NCI-H510A (cell line): ENCODE measurements at regions not wholly inside any gene's neighbourhood (a gene's known extent, or its start where the extent isn't known, plus 50 kb on each side); places are given as distances from the start of the nearest gene placed in this dataset.
"Not testable (repeated sequence)": the region's sequence is repeated elsewhere in the genome, so short reads cannot be mapped to it uniquely, and the experiment has no call there.

ENCODE experiments used
- DNase-seq: peaks from one replicate; lab custom pipeline; 2025; lab: John Stamatoyannopoulos, UW

- no peak for DNase-seq
These were observed 1025.6 kb upstream of the GYPC start for GRCh38 chr2:125630377-125630776.

DNA sequence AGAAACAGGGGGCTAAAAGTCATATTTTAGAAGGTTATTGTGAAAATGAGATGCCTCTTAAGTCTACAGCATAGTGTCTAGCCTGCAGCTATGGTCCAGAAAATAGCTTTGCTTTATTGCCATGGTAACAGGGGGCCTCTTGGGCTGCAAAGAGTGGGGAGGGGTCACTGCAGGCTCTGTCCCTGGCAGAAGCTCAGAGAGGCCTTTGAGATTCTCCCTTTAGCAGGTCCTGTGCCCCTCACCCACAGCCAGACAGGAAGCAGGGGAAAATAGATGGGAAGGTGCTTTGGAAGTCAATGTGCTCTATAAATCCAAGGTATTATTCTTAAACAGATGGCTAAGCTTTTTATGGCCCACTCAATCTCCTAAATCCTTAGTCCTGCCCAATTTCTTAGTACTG is 1021.3 kb upstream of the GYPC start:
- DNase-seq, result no peak

- no peak for DNase-seq
These were observed 1017.6 kb upstream of the GYPC start for GRCh38 chr2:125638345-125638744.

DNA sequence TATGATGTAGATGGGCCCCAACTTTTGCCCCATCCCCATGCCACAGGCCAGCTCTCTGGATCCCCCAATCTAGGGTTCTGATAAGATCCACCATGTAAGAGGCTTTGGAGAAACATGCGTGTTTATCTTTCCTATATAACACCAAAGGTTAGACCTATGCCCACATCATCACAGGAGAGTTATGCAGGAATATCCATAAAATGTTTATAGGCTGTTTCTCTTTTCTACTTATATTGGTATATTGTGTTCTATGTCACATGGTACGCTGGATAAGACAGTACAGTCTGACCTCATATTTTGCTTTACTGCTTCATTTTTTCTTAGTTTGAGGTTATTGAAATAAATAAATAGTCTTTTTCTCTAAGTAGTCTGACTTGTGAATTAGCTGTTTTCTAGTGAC is 1013.9 kb upstream of the GYPC start:
- no peak for DNase-seq

- no peak for DNase-seq
These were observed 1012.8 kb upstream of the GYPC start for GRCh38 chr2:125643128-125643527.

GRCh38 chr2:125643585-125643984 is 1012.4 kb upstream of the GYPC start:
- DNase-seq, result no peak

DNA sequence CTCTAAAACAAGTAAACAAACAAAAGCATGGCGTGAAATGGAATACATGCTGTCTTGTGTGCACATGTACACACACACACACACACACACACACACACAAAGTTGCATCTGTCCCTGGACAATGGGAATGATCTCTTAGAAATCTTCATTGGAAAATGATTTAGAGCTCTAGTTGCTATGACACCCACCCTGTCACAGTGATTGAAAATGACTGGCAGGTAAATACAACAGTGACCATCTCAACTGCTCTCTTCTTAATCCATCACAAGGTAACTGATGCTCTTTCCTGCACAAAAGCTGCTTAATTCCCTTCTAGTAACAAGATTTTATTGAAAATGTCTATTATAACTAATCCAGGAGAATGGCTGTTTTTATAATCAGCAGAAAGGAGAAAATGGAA is 1011.7 kb upstream of the GYPC start:
- no peak for DNase-seq

DNA sequence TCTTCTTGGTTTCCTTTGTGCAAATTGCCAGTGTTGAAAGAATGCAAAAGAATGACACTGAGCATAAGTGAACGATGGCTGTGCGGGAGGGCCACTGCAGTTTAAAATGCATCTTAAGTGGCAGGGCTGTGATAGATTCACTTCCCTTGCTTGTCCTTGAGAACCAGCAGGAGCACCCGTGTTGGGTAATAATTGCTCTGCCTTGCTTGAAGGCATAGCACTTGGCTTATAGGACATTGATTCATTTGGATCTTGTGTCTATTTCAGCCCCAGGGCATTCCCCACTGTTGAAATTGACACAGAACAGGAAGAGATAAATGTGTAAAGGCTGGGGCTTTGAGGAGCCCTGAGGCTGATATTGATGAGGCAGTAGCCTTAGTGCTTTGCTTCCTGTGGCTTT is 1003.7 kb upstream of the GYPC start:
- DNase-seq, result no peak

DNA sequence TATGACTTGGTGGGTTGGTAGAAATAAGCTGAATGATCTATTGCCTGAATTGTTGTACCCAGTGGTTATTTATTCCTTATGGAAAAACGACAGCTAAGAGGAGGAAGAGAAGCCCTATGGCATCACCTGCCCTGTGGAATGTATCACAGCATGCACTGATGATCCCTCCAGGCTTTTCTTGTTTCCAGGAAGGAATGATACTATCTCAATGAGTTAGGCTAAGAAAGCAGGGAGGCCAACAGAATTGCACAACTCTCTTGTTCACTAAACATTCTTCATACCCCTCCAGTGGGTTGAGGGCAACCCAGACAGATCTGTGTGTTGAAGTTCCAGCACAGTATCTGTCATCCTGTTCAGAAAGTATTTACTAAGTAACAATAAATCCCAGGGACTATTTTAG is 1001.7 kb upstream of the GYPC start:
- DNase-seq, result no peak

- no peak for DNase-seq
These were observed 999.8 kb upstream of the GYPC start for GRCh38 chr2:125656190-125656589.

- DNase-seq, result no peak
These were observed 997.4 kb upstream of the GYPC start for GRCh38 chr2:125658583-125658982.

DNA sequence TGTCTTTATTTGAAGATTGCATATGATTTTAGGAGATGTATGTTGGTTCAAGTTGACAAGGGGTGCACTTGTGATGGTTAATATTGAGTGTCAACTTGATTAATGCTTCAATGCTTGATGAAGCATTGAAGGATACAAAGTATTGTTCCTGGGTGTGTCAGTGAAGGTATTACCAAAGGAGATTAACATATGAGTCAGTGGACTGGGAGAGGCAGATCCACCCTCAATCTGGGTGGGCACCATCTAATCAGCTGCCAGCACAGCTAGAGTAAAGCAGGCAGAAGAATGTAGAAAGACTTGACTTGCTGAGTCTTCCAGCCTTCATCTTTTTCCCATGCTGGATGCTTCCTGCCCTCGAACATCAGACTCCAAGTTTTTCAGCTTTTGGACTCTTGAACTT is 995.6 kb upstream of the GYPC start:
- not testable (repeated sequence) for DNase-seq

DNA sequence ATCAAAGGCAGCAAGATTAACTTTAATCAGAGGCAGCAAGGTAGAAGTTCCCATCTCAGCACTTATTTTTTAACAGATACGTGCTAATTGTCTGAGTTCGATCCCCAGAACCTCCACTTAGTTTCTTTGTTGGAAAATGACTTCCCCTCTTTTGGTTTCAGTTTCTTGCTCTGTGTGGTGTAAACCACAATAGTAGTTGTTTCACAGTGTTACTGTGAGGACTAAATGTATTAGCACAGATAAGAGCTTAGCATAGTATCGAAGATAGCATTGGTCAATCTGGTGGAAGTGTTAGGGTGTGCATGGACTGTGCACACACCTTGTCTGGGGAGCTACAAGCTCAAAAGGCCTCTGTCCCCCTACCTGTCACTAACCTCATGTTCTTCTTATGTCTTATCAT is 988.3 kb upstream of the GYPC start:
- no peak for DNase-seq

DNA sequence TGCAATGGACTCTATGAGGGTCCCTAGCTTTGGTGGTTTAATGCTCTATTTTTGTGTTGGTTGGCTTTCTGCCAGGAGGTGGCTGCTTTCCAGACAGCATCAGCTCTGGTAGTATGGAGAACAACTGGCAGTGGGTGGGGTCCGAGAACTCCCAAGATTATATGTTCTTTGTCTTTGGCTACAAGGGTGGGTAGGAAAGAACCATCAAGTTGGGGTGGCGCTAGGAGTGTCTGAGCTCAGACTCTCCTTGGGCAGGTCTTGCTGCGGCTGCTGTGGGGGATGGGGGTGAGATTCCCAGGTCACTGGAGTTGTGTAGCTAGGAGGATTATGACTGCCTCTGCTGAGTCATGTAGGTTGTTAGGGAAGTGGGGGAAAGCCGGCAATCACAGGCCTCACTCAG is 976.1 kb upstream of the GYPC start:
- DNase-seq, result no peak

DNA sequence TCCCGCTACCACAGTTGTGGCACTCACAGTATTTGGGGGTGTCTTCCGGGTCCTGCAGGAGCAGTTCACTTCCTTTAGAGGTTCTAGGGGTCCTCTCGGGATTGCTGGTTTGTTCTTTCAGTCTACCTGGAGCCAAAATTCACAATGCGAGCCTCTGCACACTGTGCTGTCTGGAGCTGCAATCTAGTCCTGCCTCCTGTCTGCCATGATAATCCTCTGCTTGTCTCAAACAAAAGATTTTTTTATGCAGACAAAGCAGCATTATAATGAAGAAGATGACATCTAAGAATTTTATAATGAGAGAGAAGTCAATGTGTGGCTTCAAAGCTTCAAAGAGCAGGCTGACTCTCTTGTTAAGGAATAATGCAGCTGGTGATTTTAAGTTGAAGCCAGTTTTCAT is 975.1 kb upstream of the GYPC start:
- DNase-seq, result no peak

GRCh38 chr2:125681576-125681975 is 974.4 kb upstream of the GYPC start:
- DNase-seq, result no peak

GRCh38 chr2:125681976-125682805 is 973.8 kb upstream of the GYPC start:
- DNase-seq, result no peak

DNA sequence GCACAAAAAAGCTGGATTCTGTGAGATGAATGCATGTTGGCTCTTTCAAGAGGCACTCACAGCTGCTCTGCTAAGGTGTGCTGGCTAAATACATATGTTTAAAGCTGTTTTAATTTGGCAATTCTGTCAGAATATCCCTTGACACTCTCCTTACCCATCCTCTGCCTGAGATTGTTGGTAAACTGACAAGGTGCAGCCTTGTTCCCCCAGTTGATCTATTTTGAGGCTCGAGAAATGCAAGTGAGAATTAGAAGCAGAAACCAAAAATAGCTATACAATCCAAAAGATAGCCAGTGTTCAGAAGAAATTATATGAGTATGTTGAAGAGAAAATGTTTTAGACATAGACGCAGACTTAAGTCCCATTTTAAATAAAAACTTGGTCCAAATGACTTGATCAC is 971.7 kb upstream of the GYPC start:
- DNase-seq, result no peak

- DNase-seq, result no peak
These were observed 971.0 kb upstream of the GYPC start for GRCh38 chr2:125684932-125685331.

- DNase-seq, result no peak
These were observed 959.4 kb upstream of the GYPC start for GRCh38 chr2:125696560-125696959.

DNA sequence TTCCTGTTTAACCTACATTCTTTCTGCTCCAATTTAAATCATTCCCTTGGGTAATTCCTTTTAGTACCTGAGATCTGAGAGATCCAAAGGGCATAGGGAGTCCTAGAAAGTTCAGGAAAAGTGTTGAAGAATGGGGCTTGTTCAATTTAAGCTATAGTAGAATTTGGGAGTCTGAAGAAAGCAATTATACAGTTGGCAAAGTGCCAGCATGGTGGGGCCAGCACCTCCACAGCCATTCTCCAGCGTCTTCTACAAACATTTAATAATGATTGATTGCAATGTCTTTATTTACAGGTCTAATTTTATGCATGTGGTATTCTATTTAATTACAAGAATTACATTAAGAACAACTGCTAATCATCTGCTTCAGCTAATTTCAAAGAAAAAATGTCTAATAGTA is 957.7 kb upstream of the GYPC start:
- DNase-seq, result no peak

- DNase-seq, result no peak
These were observed 954.9 kb upstream of the GYPC start for GRCh38 chr2:125701070-125701469.

DNA sequence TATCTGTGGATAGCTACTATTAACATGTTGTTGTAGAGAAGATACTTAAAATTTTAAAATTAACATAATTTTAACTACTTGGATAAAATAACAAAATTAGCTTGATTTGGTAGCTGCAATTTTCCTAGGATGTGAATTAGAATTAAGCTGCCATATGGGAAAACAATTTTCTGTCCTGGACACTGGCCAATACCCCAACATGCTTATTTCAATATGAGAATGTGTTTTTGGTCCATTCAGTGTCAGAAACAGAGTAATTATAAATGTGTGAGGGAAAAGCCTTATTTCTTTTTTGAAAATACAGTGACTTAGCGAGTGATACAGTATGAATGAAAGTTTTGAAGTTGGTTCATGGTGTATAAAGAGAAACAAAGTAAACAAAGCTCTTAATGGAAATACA is 948.3 kb upstream of the GYPC start:
- no peak for DNase-seq

GRCh38 chr2:125710561-125710960 is 945.4 kb upstream of the GYPC start:
- DNase-seq, result no peak
